IMR-90 (cell line): ENCODE measurements at regions not wholly inside any gene's neighbourhood (a gene's known extent, or its start where the extent isn't known, plus 50 kb on each side); places are given as distances from the start of the nearest gene placed in this dataset.

ENCODE experiments used
- ATAC-seq: fragments of 200-7000 bp; cut with Tn5 transposase; 2 replicates; pipeline ENCODE4 v1.9.1; 2020; ENCODE audit warnings: low read depth, mild to moderate bottlenecking, moderate library complexity
- BruUV-seq: library from RNA; stranded (reverse); fragments of 400-500 nt; replicated peaks from 2 replicates; lab custom pipeline; 2021; lab: Mats Ljungman, UMichigan
- CTCF ChIA-PET: fragments of 300-600 bp; formaldehyde crosslinking; extraction: SDS; loops from one replicate; lab custom pipeline; 2021; ENCODE audit warnings: antibody characterized with exemption; lab: Yijun Ruan, JAX
- POLR2A ChIA-PET: fragments of 300-600 bp; sonication (Branson Sonifier 250); formaldehyde crosslinking; loops from one replicate; lab custom pipeline; 2022; ENCODE audit warnings: antibody characterized with exemption; ENCODE audit not compliant: unreplicated experiment; lab: Charles Lee
- DNase-seq: peaks from one replicate; pipeline ENCODE4 v3.0.0; 2013
- H2AFZ ChIP-seq: replicated peaks from 2 replicates; pipeline ENCODE3; 2013; ENCODE audit warnings: low read length, mild to moderate bottlenecking; ENCODE audit not compliant: poor library complexity
- H2AK5ac ChIP-seq: 2 replicates; pipeline ENCODE4 v1.6.1; 2013; ENCODE audit warnings: low read depth, low read length, inconsistent platforms
- H2AK9ac ChIP-seq: replicated peaks from 2 replicates; pipeline ENCODE3; 2013; ENCODE audit warnings: mild to moderate bottlenecking, low read depth, low read length, moderate library complexity; ENCODE audit not compliant: poor library complexity
- H2BK120ac ChIP-seq: 2 replicates; pipeline ENCODE4 v1.6.1; 2013; ENCODE audit warnings: low read depth, low read length, inconsistent platforms
- H2BK15ac ChIP-seq: 3 replicates; pipeline ENCODE4 v1.6.1; 2013; ENCODE audit warnings: low read depth, low read length, inconsistent platforms
- H2BK20ac ChIP-seq: 2 replicates; pipeline ENCODE4 v1.6.1; 2013; ENCODE audit warnings: low read depth, mild to moderate bottlenecking, inconsistent platforms, low read length, moderate library complexity
- H2BK5ac ChIP-seq: 2 replicates; pipeline ENCODE4 v1.6.1; 2013; ENCODE audit warnings: mild to moderate bottlenecking, low read depth, low read length, inconsistent platforms; ENCODE audit not compliant: poor library complexity, severe bottlenecking
- H3K14ac ChIP-seq: replicated peaks from 2 replicates; pipeline ENCODE4 v1.6.1; 2013; ENCODE audit warnings: low read depth, low read length, inconsistent platforms
- H3K18ac ChIP-seq: 2 replicates; pipeline ENCODE4 v1.6.1; 2013; ENCODE audit warnings: low read depth, low read length, control low read depth
- H3K23ac ChIP-seq: 2 replicates; pipeline ENCODE4 v1.6.1; 2013; ENCODE audit warnings: low read depth, low read length, inconsistent platforms
- H3K27ac ChIP-seq: 2 replicates; pipeline ENCODE4 v1.5.1; 2013; ENCODE audit warnings: mild to moderate bottlenecking, control low read depth, low read length; ENCODE audit not compliant: insufficient read depth
- H3K27me3 ChIP-seq: 2 replicates; pipeline ENCODE4 v1.6.1; 2013; ENCODE audit warnings: low read length; ENCODE audit not compliant: control insufficient read depth, insufficient read depth
- H3K36me3 ChIP-seq: 2 replicates; pipeline ENCODE4 v1.6.1; 2013; ENCODE audit warnings: low read length, mixed read lengths; ENCODE audit not compliant: control insufficient read depth, insufficient read depth
- H3K4ac ChIP-seq: 2 replicates; pipeline ENCODE4 v1.6.1; 2013; ENCODE audit warnings: low read depth, low read length, inconsistent platforms
- H3K4me1 ChIP-seq: 2 replicates; pipeline ENCODE4 v1.6.1; 2013; ENCODE audit warnings: low read length, mixed read lengths; ENCODE audit not compliant: control insufficient read depth, insufficient read depth
- H3K4me2 ChIP-seq: 2 replicates; pipeline ENCODE4 v1.6.1; 2013; ENCODE audit warnings: low read depth, mild to moderate bottlenecking, control low read depth, low read length, moderate library complexity
- H3K4me3 ChIP-seq: 2 replicates; pipeline ENCODE4 v1.5.1; 2013; ENCODE audit warnings: low read depth, mild to moderate bottlenecking, control low read depth, low read length, moderate library complexity; ENCODE audit not compliant: insufficient read depth
- H3K56ac ChIP-seq: 2 replicates; pipeline ENCODE4 v1.6.1; 2013; ENCODE audit warnings: low read length, inconsistent platforms; ENCODE audit not compliant: insufficient read depth; ENCODE audit errors: extremely low read depth
- H3K79me1 ChIP-seq, 2 experiments: 2 replicates each; pipeline ENCODE4 v1.6.1; 2013; ENCODE audit warnings: low read length in 2 of 2, inconsistent platforms in 1 of 2, low read depth in 1 of 2
- H3K9ac ChIP-seq: 2 replicates; pipeline ENCODE4 v1.6.1; 2013; ENCODE audit warnings: low read depth, low read length, control low read depth
- H3K9me1 ChIP-seq: 2 replicates; pipeline ENCODE4 v1.6.1; 2013; ENCODE audit warnings: low read length, inconsistent platforms; ENCODE audit not compliant: insufficient read depth
- H3K9me3 ChIP-seq: 2 replicates; pipeline ENCODE4 v1.6.1; 2013; ENCODE audit warnings: low read length; ENCODE audit not compliant: control insufficient read depth, insufficient read depth
- H4K20me1 ChIP-seq: 2 replicates; pipeline ENCODE4 v1.6.1; 2013; ENCODE audit warnings: low read length, inconsistent platforms; ENCODE audit not compliant: insufficient read depth
- H4K5ac ChIP-seq: 2 replicates; pipeline ENCODE4 v1.6.1; 2013; ENCODE audit warnings: mild to moderate bottlenecking, low read depth, low read length, control low read depth
- H4K8ac ChIP-seq, 2 experiments: 2 replicates each; pipeline ENCODE4 v1.6.1; 2013; ENCODE audit warnings: low read depth in 2 of 2, low read length in 2 of 2, control low read depth in 1 of 2, inconsistent platforms in 1 of 2
- H4K91ac ChIP-seq: 2 replicates; pipeline ENCODE4 v1.6.1; 2013; ENCODE audit warnings: low read depth, low read length, inconsistent platforms; ENCODE audit not compliant: insufficient read depth
- BHLHE40 ChIP-seq: fragments of 150-350 bp; IDR thresholded peaks from 2 replicates; pipeline ENCODE4 v1.6.1; 2016; ENCODE audit warnings: mild to moderate bottlenecking, low read depth, low read length
- CEBPB ChIP-seq: IDR thresholded peaks from 2 replicates; pipeline ENCODE4 v1.6.1; 2012; ENCODE audit warnings: low read depth, low read length, improper control_type of control experiment
- CHD1 ChIP-seq: IDR thresholded peaks from 2 replicates; pipeline ENCODE4 v1.6.1; 2012; ENCODE audit warnings: low read depth, low read length, improper control_type of control experiment
- ELK1 ChIP-seq: fragments of 150-350 bp; IDR thresholded peaks from 2 replicates; pipeline ENCODE4 v1.6.1; 2016; ENCODE audit warnings: low read depth, mild to moderate bottlenecking, low read length, moderate library complexity, borderline replicate concordance
- FOS ChIP-seq: fragments of 150-350 bp; IDR thresholded peaks from 2 replicates; pipeline ENCODE4 v1.6.1; 2016; ENCODE audit warnings: low read depth, low read length
- MAFK ChIP-seq: IDR thresholded peaks from 2 replicates; pipeline ENCODE4 v1.6.1; 2012; ENCODE audit warnings: low read depth, low read length, improper control_type of control experiment
- MAZ ChIP-seq: IDR thresholded peaks from 2 replicates; pipeline ENCODE4 v1.6.1; 2012; ENCODE audit warnings: low read depth, mild to moderate bottlenecking, low read length, improper control_type of control experiment, moderate library complexity, borderline replicate concordance
- MXI1 ChIP-seq: IDR thresholded peaks from 2 replicates; pipeline ENCODE4 v1.6.1; 2012; ENCODE audit warnings: low read depth, mild to moderate bottlenecking, low read length, moderate library complexity, borderline replicate concordance
- NFE2L2 ChIP-seq: fragments of 150-350 bp; IDR thresholded peaks from 2 replicates; pipeline ENCODE4 v1.6.1; 2016; ENCODE audit warnings: low read depth, mild to moderate bottlenecking, low read length
- POLR2A ChIP-seq: IDR thresholded peaks from 2 replicates; pipeline ENCODE4 v1.6.1; 2012; ENCODE audit warnings: mild to moderate bottlenecking, low read depth, low read length
- RAD21 ChIP-seq: IDR thresholded peaks from 2 replicates; pipeline ENCODE4 v1.6.1; 2012; ENCODE audit warnings: low read length, improper control_type of control experiment
- RCOR1 ChIP-seq: IDR thresholded peaks from 2 replicates; pipeline ENCODE4 v1.6.1; 2012; ENCODE audit warnings: mild to moderate bottlenecking, low read length, improper control_type of control experiment; ENCODE audit not compliant: insufficient replicate concordance
- RFX5 ChIP-seq: IDR thresholded peaks from 2 replicates; pipeline ENCODE4 v1.8.0; 2012; ENCODE audit warnings: low read depth, mild to moderate bottlenecking, low read length, moderate library complexity
- SMC3 ChIP-seq: fragments of 150-350 bp; IDR thresholded peaks from 2 replicates; pipeline ENCODE4 v1.6.1; 2016; ENCODE audit warnings: low read depth, mild to moderate bottlenecking, antibody characterized with exemption, low read length, moderate library complexity
- USF2 ChIP-seq: fragments of 150-350 bp; IDR thresholded peaks from 2 replicates; pipeline ENCODE4 v1.6.1; 2017; ENCODE audit warnings: mild to moderate bottlenecking, antibody characterized with exemption, low read length, low read depth
- WGBS, 2 experiments: methylation state at CpG; one replicate each; pipeline versions ENCODE4 v1.1.5 to v1.1.7; 2013; ENCODE audit warnings: missing lambda C conversion rate in 2 of 2; ENCODE audit not compliant: insufficient read length in 1 of 2; ENCODE audit errors: extremely low coverage in 2 of 2; 5-methylcytosine and 5-hydroxymethylcytosine counted together
- dilution Hi-C: fragments of 300-500 bp; cut with HindIII; formaldehyde crosslinking; loops from one replicate; pipeline ENCODE4 v1.14.3; 2018; ENCODE audit warnings: low sequenced_read_pairs; ENCODE audit not compliant: unreplicated experiment
- in situ Hi-C: fragments of 300-500 bp; cut with MboI; formaldehyde crosslinking; loops from 3 replicates; pipeline ENCODE4 v1.14.3; 2019; ENCODE audit warnings: low sequenced_read_pairs, inconsistent platforms, mixed read lengths
- intact Hi-C: fragments of 100-400 bp; cut with micrococcal nuclease; formaldehyde crosslinking; loops from 2 replicates; pipeline ENCODE4 v1.10.0; 2022
- TF ChIP-seq, protein P1 (sequence below): conservative IDR thresholded peaks from 2 replicates; pipeline ENCODE4 v1.5.1; 2012; ENCODE audit warnings: mild to moderate bottlenecking, low read depth, low read length, improper control_type of control experiment

- H3K4me1 ChIP-seq, result peaks cover 3% of the 10 kb centered on the region; the same call in 1 of the 2 replicates
- no peak overlapping the region for H3K27ac ChIP-seq
- no peak overlapping the region for H3K9ac ChIP-seq
- intact Hi-C loops, result no loop called here
- no TSS peak for BruUV-seq
- no peak overlapping the region for H3K4me3 ChIP-seq
- H4K91ac ChIP-seq, result no peak overlapping the region
- H4K20me1 ChIP-seq, result no peaks in the 10 kb centered on the region
- no peaks in the 10 kb centered on the region for H3K79me1 ChIP-seq
- CTCF ChIA-PET, result no interaction called here
- no CpG with 5 or more reads among the region's 6 CpGs for WGBS, 2 experiments
- ATAC-seq (no peak), DNase-seq (no peak)
- in situ Hi-C loops, result no loop called here
- H3K27me3 ChIP-seq, result peaks cover 4% of the 10 kb centered on the region
- H3K36me3 ChIP-seq, result no peaks in the 10 kb centered on the region
- no peak for TF ChIP-seq MAZ
- no peak for TF ChIP-seq CHD1
- no peak for TF ChIP-seq RCOR1
- no peak for TF ChIP-seq RFX5
- TF ChIP-seq ELK1, result no peak
- TF ChIP-seq MAFK, result no peak
- TF ChIP-seq CEBPB, result no peak
- TF ChIP-seq BHLHE40, result no peak
- no peak for TF ChIP-seq NFE2L2
- TF ChIP-seq RAD21, result no peak
- TF ChIP-seq FOS, result no peak
- TF ChIP-seq POLR2A, result no peak
- TF ChIP-seq SMC3, result no peak
- no peak for TF ChIP-seq MXI1
- TF ChIP-seq, protein P1, sequence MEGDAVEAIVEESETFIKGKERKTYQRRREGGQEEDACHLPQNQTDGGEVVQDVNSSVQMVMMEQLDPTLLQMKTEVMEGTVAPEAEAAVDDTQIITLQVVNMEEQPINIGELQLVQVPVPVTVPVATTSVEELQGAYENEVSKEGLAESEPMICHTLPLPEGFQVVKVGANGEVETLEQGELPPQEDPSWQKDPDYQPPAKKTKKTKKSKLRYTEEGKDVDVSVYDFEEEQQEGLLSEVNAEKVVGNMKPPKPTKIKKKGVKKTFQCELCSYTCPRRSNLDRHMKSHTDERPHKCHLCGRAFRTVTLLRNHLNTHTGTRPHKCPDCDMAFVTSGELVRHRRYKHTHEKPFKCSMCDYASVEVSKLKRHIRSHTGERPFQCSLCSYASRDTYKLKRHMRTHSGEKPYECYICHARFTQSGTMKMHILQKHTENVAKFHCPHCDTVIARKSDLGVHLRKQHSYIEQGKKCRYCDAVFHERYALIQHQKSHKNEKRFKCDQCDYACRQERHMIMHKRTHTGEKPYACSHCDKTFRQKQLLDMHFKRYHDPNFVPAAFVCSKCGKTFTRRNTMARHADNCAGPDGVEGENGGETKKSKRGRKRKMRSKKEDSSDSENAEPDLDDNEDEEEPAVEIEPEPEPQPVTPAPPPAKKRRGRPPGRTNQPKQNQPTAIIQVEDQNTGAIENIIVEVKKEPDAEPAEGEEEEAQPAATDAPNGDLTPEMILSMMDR, result no peak
- TF ChIP-seq USF2, result no peak
- dilution Hi-C loops, result no loop called here
- no peak overlapping the region for H2BK15ac ChIP-seq
- no peak overlapping the region for H4K5ac ChIP-seq
- no peaks in the 10 kb centered on the region for H3K9me1 ChIP-seq
- H3K23ac ChIP-seq, result no peak overlapping the region
- H3K4ac ChIP-seq, result no peak overlapping the region
- H2AK5ac ChIP-seq, result no peak overlapping the region
- no peak overlapping the region for H3K14ac ChIP-seq
- no peak overlapping the region for H2AK9ac ChIP-seq
- H2BK120ac ChIP-seq, result no peak overlapping the region
- H3K18ac ChIP-seq, result no peak overlapping the region
- POLR2A ChIA-PET, result no interaction called here
- H2BK5ac ChIP-seq, result no peak overlapping the region
- no peak overlapping the region for H4K8ac ChIP-seq
- H3K56ac ChIP-seq, result no peak overlapping the region
- no peak overlapping the region for H2AFZ ChIP-seq
- no peaks in the 10 kb centered on the region for H3K9me3 ChIP-seq
- no peak overlapping the region for H2BK20ac ChIP-seq
- no peak overlapping the region for H3K4me2 ChIP-seq
Measured at GRCh38 chr2:200089756-200090109, 134.4 kb downstream of the MAIP1 start.
